ENCODE measurements at regions not wholly inside any gene's neighbourhood (a gene's known extent, or its start where the extent isn't known, plus 50 kb on each side); places are given as distances from the start of the nearest gene placed in this dataset.

DNA sequence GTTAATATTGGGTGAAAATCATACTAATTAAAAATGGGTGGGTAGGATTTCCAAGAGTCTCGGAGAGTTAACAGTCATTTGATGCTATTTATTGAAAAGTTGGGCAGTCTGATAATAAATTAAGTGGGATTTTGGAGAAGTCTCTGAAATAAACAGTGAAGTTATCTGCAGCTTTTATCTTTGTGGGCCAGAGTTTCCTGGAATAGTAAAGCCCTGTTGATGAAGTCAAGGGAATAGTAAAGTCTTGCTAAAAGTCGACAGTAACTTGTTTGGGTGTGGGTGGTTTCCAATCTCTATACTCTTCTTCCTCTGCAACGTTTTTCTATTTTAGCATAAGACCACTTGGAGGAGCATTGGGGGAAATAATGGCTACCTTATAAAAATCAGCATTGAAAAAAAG lies 493.6 kb downstream of the EPM2A start:
- Histone ChIP-seq H3K4me3 (no peak overlapping the region), H3K36me3 (ENCODE audit: insufficient read depth, low read length) (no peaks in the 10 kb centered on the region), H3K9me3 (ENCODE audit: low read depth, low read length) (no peaks in the 10 kb centered on the region), H3K9ac (ENCODE audit: insufficient read length) (no peak overlapping the region), H3K27ac (no peak overlapping the region)
- TF ChIP-seq POLR2AphosphoS5 (IDR thresholded peaks at IDR 0.05; ENCODE audit: borderline replicate concordance, low read depth, low read length) (no peak), FOXP2 (optimal IDR thresholded peaks at IDR 0.05; ENCODE audit: control extremely low read depth, extremely low read length, insufficient read depth) (no peak), EZH2 (IDR thresholded peaks at IDR 0.05) (no peak)
- DNase-seq (ENCODE audit: low read depth, low spot score) = no peak

DNA sequence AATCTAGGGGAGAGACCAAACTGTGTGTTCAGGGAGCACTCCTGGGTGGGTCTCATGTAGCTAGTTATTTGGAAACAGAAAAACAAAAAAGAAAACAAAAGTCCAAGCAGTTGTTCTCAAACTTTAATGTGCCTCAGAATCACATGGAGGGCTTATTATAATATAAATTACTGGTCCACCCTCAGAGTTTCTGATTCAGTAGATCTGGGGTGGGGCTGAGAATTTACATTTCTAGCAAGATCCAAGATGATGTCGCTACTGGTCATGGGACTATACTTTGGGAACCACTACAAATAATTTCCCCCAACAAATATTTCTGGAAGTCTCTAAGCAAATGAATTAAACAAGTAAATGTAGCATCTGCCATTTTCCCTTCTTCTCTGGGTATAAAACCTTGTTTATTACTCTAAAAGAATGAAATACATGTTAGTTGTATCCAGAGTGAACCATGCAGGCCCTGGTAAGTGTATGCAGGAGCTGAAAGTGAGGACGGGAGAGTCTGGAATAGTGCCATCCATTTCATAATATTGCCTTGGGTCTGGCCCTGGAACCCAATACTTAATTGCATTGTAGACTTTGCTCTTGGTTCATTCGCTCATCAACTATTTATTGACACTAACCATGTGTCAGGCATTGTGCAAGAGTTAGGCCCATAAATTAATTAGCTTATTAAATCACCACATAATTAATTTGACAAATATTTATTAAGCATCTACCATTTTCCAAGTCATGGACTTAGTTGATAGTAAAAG lies 490.8 kb downstream of the EPM2A start:
- no peak for DNase-seq (ENCODE audit: low read depth, low spot score)
- no peak overlapping the region for H3K4me3 ChIP-seq
- H3K27ac ChIP-seq = no peak overlapping the region
- H3K9me3 ChIP-seq (ENCODE audit: low read depth, low read length) = no peaks in the 10 kb centered on the region
- H3K9ac ChIP-seq (ENCODE audit: insufficient read length) = no peak overlapping the region
- TF ChIP-seq POLR2AphosphoS5 (IDR thresholded peaks at IDR 0.05; ENCODE audit: borderline replicate concordance, low read depth, low read length) (no peak), EZH2 (IDR thresholded peaks at IDR 0.05) (no peak), FOXP2 (optimal IDR thresholded peaks at IDR 0.05; ENCODE audit: control extremely low read depth, extremely low read length, insufficient read depth) (no peak)
- H3K36me3 ChIP-seq (ENCODE audit: insufficient read depth, low read length) = no peaks in the 10 kb centered on the region

DNA sequence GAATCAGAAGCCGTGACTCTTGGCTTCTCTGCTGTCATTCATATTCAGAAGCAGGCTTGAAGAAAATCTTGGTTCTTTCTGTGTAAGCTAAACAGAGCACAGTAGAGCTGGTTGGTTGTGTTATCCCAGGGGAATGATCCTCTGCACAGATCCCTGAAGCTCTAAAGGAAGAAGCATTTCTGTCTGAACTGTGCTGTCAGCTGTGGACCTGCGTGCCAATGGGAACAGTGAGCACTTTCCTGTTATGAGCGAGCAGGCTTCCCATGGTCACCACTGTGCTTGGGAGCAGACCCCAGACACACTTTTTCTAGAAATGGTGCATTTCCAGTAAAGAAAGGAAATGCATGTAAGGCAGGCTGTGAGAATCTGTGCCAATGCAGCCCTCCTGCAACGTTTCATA lies 490.2 kb downstream of the EPM2A start:
- TF ChIP-seq POLR2AphosphoS5 (IDR thresholded peaks at IDR 0.05; ENCODE audit: borderline replicate concordance, low read depth, low read length) (no peak), FOXP2 (optimal IDR thresholded peaks at IDR 0.05; ENCODE audit: control extremely low read depth, extremely low read length, insufficient read depth) (no peak), EZH2 (IDR thresholded peaks at IDR 0.05) (no peak)
- DNase-seq (ENCODE audit: low read depth, low spot score) = no peak

DNA sequence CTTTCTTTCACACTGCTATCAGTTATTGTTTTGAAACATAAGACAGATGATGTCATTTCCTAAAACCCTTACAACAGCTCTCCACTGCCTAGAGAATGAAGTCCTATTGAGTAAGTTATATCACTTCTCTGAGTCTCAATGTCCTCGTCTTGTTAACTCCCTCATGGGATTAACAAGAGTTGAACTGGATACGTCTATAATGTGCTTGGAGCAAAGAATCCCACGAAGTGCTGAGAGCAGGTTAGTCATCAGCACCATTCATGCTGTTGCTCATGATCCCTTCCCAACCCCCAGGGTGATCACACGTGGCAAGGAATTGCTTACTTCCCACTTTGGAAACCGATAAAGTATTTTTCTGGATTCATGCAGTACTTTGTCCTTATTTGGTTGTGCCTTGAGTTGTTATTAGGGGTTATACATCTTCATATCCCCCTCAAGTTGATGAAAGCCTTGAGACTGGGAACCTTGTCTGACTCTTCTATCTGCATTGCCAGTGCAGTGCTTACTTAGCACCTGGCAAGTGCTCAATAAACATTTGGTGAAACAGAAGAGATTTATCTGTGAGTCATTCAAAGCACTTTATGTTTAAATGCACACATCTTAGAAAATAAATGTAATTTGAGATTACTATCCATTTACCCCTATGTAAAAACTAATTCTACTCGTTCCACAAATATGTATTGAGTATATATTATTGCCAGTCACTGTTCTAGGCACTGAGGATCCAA lies 487.5 kb downstream of the EPM2A start:
- Histone ChIP-seq H3K9me3 (ENCODE audit: low read depth, low read length) (no peaks in the 10 kb centered on the region), H3K4me3 (no peak overlapping the region), H3K36me3 (ENCODE audit: insufficient read depth, low read length) (no peaks in the 10 kb centered on the region), H3K9ac (ENCODE audit: insufficient read length) (no peak overlapping the region), H3K27ac (no peak overlapping the region)
- no peak for DNase-seq (ENCODE audit: low read depth, low spot score)
- no peak for TF ChIP-seq FOXP2 (optimal IDR thresholded peaks at IDR 0.05; ENCODE audit: control extremely low read depth, extremely low read length, insufficient read depth)
- no peak for TF ChIP-seq EZH2 (IDR thresholded peaks at IDR 0.05)
- no peak for TF ChIP-seq POLR2AphosphoS5 (IDR thresholded peaks at IDR 0.05; ENCODE audit: borderline replicate concordance, low read depth, low read length)

More for the DNA sequence above, 490.2 kb downstream of the EPM2A start:
- no peak overlapping the region for H3K4me3 ChIP-seq
- H3K9ac ChIP-seq (ENCODE audit: insufficient read length) = no peak overlapping the region
- no peaks in the 10 kb centered on the region for H3K36me3 ChIP-seq (ENCODE audit: insufficient read depth, low read length)
- H3K9me3 ChIP-seq (ENCODE audit: low read depth, low read length) = no peaks in the 10 kb centered on the region
- H3K27ac ChIP-seq = no peak overlapping the region

DNA sequence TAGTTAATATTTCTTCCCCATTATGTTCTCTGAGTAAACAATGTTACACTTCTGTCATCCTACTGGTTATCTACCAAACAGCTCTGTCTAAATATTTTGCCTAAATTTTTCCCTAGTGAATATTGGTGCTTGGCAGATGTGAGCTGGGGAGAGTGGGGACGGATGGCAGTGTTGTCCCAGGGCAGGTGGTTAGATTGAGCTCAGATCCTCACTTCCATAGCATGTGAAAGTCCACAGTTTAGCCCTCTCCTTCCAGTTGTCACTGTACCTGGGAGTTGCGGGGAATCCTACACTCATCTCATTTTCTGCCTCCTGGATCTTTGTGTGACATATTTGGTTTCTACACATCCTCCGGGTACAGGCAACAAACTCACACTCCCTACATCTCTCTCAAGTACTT lies 484.9 kb downstream of the EPM2A start:
- no peak overlapping the region for H3K9ac ChIP-seq (ENCODE audit: insufficient read length)
- no peak overlapping the region for H3K4me3 ChIP-seq
- H3K36me3 ChIP-seq (ENCODE audit: insufficient read depth, low read length) = no peaks in the 10 kb centered on the region
- DNase-seq (ENCODE audit: low read depth, low spot score) = no peak
- TF ChIP-seq POLR2AphosphoS5 (IDR thresholded peaks at IDR 0.05; ENCODE audit: borderline replicate concordance, low read depth, low read length) = no peak
- no peak for TF ChIP-seq EZH2 (IDR thresholded peaks at IDR 0.05)
- TF ChIP-seq FOXP2 (optimal IDR thresholded peaks at IDR 0.05; ENCODE audit: control extremely low read depth, extremely low read length, insufficient read depth) = no peak
- no peaks in the 10 kb centered on the region for H3K9me3 ChIP-seq (ENCODE audit: low read depth, low read length)
- H3K27ac ChIP-seq = no peak overlapping the region

DNA sequence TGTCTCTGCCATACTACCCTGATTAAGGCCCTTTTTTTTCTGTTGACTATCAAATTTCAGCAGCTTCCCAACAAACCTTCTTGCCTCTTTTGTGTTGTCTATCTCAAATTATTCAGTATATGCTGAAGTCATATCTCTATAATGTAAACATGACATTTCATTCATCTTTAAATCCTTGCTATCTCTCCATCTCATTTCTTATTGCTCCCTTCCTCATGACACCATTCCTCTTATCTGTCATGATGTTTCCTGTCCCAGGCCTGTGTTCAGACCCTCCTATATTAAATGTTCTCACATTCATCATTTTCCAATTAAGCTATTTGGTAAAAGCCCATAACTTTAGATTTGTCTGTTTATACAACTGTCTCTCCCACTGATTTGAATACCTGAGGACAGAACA lies 482.6 kb downstream of the EPM2A start:
- TF ChIP-seq EZH2 (IDR thresholded peaks at IDR 0.05) (no peak), POLR2AphosphoS5 (IDR thresholded peaks at IDR 0.05; ENCODE audit: borderline replicate concordance, low read depth, low read length) (no peak), FOXP2 (optimal IDR thresholded peaks at IDR 0.05; ENCODE audit: control extremely low read depth, extremely low read length, insufficient read depth) (no peak)
- Histone ChIP-seq H3K36me3 (ENCODE audit: insufficient read depth, low read length) (no peaks in the 10 kb centered on the region), H3K27ac (no peak overlapping the region), H3K4me3 (no peak overlapping the region), H3K9ac (ENCODE audit: insufficient read length) (no peak overlapping the region), H3K9me3 (ENCODE audit: low read depth, low read length) (no peaks in the 10 kb centered on the region)
- DNase-seq (ENCODE audit: low read depth, low spot score) = no peak

DNA sequence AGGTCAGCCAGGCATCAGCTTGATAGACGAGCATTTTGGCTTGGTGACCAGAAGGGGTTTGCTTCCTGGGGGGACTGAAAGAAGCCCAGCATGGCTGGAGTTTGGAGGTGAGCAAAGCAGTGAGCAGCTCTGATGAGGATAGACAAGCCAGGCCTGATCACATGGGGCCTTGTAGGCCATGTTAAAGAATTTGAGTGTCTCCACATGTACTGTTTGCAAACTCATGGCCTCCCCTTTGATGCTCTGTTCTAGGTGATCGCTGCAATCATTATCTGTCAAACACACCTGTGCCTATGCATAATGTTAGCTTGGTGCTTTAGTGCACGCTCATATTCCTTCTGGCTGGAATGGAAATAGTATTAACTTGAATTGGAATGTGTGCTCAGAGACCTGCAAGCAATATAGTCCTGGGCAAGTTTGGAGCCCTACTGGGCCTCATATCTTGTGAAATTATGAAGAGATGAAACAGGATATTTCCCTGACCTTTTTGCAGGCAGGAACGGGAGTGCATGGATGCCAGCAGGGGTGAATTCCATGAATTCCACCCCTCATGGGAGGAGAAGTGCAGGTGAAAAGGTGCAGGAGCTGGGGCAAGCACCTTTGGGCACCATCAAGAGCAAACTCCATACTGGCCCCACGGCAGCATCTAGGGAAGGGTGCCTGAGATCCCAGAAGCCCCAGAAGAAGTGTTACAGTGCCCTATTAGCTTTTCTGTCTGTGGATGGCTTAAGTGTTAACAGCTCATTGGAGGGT lies 480.5 kb downstream of the EPM2A start:
- no peak for DNase-seq (ENCODE audit: low read depth, low spot score)
- TF ChIP-seq EZH2 (IDR thresholded peaks at IDR 0.05) = no peak
- no peak for TF ChIP-seq POLR2AphosphoS5 (IDR thresholded peaks at IDR 0.05; ENCODE audit: borderline replicate concordance, low read depth, low read length)
- no peak for TF ChIP-seq FOXP2 (optimal IDR thresholded peaks at IDR 0.05; ENCODE audit: control extremely low read depth, extremely low read length, insufficient read depth)
- no peak overlapping the region for H3K27ac ChIP-seq

DNA sequence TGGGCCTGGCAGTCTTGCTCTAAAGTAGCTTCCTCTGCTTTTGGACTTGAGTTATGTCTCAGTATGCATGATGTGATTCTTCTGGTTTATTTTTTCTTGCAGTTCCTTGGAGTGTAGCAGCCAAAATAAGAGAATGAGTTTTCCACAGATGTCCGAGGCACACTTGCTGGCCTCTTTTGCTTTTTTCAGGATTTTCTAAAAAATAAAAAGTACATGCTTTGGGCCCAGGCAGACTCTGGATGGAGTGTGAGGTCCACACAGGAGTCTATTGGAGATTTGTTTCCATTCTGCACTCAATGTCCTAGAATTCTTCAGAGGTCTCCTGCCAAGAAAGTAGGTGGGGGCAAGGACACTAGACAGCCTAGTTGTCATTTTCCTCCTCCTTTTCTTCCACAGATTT lies 477.6 kb downstream of the EPM2A start:
- Histone ChIP-seq H3K36me3 (ENCODE audit: insufficient read depth, low read length) (no peaks in the 10 kb centered on the region), H3K27ac (no peak overlapping the region), H3K4me3 (no peak overlapping the region), H3K9me3 (ENCODE audit: low read depth, low read length) (no peaks in the 10 kb centered on the region), H3K9ac (ENCODE audit: insufficient read length) (no peak overlapping the region)
- TF ChIP-seq FOXP2 (optimal IDR thresholded peaks at IDR 0.05; ENCODE audit: control extremely low read depth, extremely low read length, insufficient read depth) (no peak), POLR2AphosphoS5 (IDR thresholded peaks at IDR 0.05; ENCODE audit: borderline replicate concordance, low read depth, low read length) (no peak), EZH2 (IDR thresholded peaks at IDR 0.05) (no peak)
- no peak for DNase-seq (ENCODE audit: low read depth, low spot score)

More for the DNA sequence above, 480.5 kb downstream of the EPM2A start:
- H3K36me3 ChIP-seq (ENCODE audit: insufficient read depth, low read length) = no peaks in the 10 kb centered on the region
- no peak overlapping the region for H3K9ac ChIP-seq (ENCODE audit: insufficient read length)
- no peak overlapping the region for H3K4me3 ChIP-seq
- H3K9me3 ChIP-seq (ENCODE audit: low read depth, low read length) = no peaks in the 10 kb centered on the region

All from SK-N-MC (cell line).